ENCODE measurements at regions not wholly inside any gene's neighbourhood (a gene's known extent, or its start where the extent isn't known, plus 50 kb on each side); places are given as distances from the start of the nearest gene placed in this dataset.
A peak's percentile ranks its signal among the peaks of the same experiment; 100 is the strongest.

GRCh38 chr7:16978358-16979244 is 96.8 kb upstream of the AGR3 start:
- peak in 1 of 2 experiments; percentile 6 for DNase-seq (ENCODE audit: low read depth in 2 of 2)

DNA sequence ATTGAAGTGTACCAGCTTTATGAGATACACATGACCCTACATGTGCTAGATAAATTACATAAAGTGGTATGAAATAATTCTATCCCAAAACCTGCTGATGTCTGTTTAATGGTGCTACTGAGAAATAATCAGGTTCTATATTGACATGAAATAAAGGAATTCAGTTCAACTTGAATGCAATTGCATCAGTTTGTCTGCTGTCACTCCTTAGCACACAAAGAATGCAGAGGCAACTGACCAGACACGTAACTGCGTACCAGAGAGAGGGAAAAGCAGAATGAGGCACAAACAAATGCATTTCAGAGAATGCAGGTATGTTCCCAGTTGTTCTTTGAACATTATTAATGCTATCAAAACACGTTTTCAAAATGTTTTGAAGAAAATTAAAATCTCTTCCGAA is 98.8 kb upstream of the AGR3 start:
- DNase-seq (ENCODE audit: low read depth in 2 of 2): no peak

- DNase-seq (ENCODE audit: low read depth in 2 of 2): peak in 1 of 2 experiments; percentile 12
Observed at GRCh38 chr7:16982640-16983350, 101.0 kb upstream of the AGR3 start.

DNA sequence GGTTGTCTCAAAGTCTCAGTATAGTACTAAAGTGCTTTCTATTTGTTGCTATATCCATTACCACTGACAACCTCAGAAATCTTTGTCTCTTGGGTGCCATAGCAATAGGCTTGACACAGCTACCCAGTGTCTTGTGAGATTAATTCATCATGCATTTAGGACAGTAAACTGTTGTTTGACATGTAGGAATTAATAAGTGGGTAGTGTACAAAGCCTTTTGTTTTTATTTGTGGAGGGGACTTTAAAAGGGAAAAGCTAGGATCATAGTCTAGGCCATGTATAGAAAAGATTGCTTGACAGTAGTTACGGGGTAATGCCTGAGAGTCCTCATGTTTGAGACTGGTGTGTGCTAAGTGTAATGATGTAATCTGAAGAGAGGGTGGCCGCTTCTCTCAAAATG is 102.6 kb upstream of the AGR3 start:
- DNase-seq (ENCODE audit: low read depth in 2 of 2): no peak

DNA sequence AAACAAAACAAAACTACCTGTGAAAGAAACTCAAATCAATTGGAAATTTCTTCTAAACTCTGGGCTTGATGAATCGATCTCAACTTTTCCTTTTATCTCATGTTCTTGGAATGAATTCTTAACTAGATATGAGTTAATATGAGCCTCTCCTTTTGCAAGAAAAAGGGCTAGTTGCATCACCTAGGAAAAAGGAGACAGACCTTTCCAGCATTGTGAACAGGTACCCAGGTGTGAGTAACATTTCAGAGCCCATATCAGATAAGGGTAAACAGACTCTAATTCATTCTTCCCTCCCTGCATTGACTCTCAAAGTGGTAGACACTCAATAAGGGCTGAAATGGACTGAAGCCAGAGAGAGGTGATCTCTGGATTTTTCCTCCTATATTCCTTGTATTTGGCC is 103.8 kb upstream of the AGR3 start:
- DNase-seq (ENCODE audit: low read depth in 2 of 2): no peak

DNA sequence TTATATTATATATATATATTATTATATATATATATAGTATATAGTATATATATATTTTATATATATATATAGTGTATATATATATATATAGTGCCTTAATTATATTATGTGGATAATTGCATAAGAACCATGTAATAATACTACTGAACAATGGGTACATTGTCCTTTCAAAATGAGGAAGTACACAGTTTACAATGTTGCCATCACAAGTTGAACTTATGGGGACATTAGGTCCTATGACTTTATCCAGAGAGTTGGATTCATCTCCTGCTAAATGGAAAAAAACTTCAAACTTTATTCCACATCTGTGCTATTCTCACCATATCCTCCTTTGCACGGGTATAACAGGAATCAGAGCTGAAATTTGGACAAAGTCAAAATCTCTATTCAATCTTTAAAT is 105.0 kb upstream of the AGR3 start:
- DNase-seq (ENCODE audit: low read depth in 2 of 2): no peak

- peak; percentile 19 to 30 for DNase-seq (ENCODE audit: low read depth in 2 of 2)
Observed at GRCh38 chr7:16989811-16990413, 108.1 kb upstream of the AGR3 start.

- DNase-seq (ENCODE audit: low read depth in 2 of 2): no peak
Observed at GRCh38 chr7:16991551-16991950, 109.8 kb upstream of the AGR3 start.

- no peak for DNase-seq (ENCODE audit: low read depth in 2 of 2)
Observed at GRCh38 chr7:16993543-16993942, 111.8 kb upstream of the AGR3 start.

DNA sequence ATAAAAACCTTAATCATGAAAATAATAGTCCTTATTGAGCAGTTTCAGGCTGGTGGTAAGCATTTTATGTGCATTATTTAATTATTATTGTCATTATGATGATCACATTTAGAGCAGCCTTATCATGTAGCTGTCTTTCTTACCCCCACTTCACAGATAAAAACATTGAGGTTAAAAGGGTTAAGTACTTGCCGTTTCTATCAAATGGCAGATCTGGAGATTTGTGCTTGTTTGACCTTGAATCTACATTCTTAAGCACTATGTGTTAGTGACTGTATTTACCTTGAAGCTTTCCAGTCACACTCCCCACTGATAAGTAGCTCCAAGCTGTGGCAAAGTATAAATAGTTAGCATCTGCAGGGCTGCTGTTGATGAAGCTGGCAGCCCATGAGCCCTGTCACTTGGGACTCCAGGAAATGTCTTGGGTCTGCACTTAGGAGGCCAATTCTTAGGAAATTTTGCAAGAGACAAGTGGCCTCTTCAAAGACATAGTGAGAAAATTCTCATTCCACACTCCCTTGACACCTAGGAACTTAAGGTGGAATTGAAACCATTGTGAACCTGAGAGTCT is 116.8 kb upstream of the AGR3 start:
- DNase-seq (ENCODE audit: low read depth in 2 of 2): no peak

- no peak for DNase-seq (ENCODE audit: low read depth in 2 of 2)
Observed at GRCh38 chr7:16999541-17000267, 117.9 kb upstream of the AGR3 start.

- DNase-seq (ENCODE audit: low read depth in 2 of 2): no peak
Observed at GRCh38 chr7:17005271-17005670, 123.5 kb upstream of the AGR3 start.

DNA sequence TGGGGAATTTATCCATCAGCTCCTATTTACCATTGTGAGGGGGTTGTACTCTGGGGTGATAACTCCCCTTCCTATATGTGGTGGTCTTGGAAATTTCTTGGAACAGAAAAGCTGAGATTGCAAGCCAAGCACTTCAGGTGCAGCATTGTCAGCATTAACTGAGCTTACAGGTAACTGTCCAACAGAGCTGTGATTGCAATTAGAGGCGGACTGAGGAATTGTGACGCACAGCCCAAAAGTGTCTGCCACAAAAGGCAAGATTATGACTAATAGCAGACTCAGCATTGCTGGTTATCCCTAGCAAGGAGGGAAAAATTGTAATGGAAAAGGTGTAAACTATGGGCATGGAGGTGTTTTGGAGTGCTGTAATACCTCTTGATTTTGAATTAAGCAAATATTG is 126.1 kb upstream of the AGR3 start:
- no peak for DNase-seq (ENCODE audit: low read depth in 2 of 2)

DNA sequence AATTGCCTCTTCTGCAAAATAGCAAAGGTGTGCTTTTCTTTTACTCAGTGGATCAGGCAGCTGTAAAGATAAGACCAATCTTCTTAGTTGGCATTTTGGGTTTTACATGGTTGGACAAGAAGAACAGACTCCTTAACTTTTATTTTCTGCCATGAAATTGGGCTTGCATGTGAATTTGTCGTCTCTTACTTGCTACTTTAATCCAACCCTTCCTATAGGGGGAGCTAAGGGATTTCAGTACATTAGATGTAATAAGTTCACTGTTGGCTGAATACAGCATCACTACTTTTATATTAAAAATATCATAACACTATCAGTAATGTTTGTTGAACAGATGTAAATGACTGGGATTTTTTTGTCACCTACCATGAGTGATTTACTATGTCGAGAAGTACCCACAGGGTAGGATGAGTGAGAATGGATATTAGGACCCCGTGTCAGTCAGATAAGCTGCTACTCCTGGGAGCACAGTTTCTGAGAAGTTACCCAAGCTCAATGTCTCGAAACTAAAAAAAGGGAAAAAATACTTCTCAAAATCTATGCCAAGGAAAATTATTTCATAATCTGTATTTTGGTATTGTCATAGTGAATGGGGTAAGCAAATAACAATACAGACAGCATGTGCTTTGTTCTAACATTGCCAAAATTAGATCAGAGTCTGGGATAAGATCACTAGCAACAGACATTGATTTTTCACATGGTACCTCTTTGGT is 127.4 kb upstream of the AGR3 start:
- no peak for DNase-seq (ENCODE audit: low read depth in 2 of 2)

- no peak for DNase-seq (ENCODE audit: low read depth in 2 of 2)
Observed at GRCh38 chr7:17009933-17010332, 128.2 kb upstream of the AGR3 start.

GRCh38 chr7:17010637-17011300 is 129.0 kb upstream of the AGR3 start:
- no peak for DNase-seq (ENCODE audit: low read depth in 2 of 2)

DNA sequence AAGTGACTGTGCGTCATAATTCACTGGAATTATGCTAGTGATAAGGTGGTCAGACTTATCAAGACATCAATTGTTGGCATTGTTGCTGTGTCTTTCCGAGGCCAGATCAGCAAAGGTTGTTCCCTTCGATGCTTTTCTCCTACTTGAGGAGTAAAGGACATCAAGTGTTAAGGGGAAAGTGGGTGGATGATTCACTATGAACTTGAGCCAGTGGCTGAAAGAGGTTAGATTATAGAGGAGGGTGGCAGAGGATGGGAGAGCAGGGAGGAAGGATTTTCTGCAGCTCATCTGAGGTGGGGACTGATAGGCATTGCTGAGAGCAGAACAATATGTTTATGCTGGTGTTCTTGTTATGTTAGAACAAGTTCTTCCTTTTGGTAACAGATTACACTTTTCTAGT is 131.4 kb upstream of the AGR3 start:
- no peak for DNase-seq (ENCODE audit: low read depth in 2 of 2)

DNA sequence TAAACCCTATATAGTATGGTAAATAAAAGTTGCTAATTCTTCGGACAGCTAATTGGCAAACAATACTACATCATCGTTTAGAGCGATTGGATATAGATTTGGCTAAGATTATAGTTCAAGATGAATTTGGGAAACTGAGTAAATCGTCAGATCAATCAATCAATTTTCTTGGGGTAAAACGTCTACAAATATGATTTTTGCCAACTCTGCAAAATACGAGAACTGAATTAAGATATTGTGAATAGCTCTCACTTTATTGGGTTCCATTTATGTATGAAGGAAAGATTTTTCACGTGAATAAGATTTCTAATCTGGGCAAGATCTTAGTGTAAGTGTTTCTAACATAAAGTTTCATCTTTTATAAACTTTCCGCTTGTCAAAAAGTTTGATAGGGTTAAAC is 132.9 kb upstream of the AGR3 start:
- DNase-seq (ENCODE audit: low read depth in 2 of 2): no peak

- DNase-seq (ENCODE audit: low read depth in 2 of 2): peak; percentile 30 to 34
Observed at GRCh38 chr7:17015598-17016031, 133.8 kb upstream of the AGR3 start.

DNA sequence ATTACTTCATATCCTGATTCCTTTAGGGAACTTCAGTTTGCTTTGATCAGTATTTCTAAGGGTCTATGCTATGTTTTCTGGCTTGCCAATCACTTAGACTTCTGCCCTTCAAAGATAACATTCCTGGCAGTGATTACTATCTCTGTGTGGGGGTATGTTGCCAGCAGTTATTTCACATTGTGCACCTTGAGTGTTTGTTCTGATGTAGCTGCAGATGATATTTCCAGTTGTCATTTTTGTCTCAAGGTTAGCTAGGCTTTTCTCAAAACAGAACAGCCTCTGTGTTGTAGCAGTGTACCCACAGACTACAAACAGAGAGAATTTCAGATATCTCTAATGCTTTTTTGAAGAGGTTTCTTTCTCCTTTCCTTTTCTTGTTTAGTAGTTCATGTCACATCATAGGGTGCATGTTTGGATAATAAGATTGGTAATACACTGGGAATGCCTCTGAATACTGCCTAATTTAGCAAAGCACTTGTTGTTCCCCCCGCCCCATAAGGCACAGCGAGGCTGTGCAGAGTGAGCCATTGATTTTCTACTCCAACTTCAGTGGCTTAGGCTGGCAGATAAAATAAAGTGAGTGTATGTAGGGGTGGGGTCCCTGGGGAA is 134.7 kb upstream of the AGR3 start:
- DNase-seq (ENCODE audit: low read depth in 2 of 2): no peak

Measured in fibroblast of skin of left biceps (primary cell).